Keratinocyte (primary cell): ENCODE measurements at regions not wholly inside any gene's neighbourhood (a gene's known extent, or its start where the extent isn't known, plus 50 kb on each side); places are given as distances from the start of the nearest gene placed in this dataset.

Experiments
- DNase-seq: peaks from one replicate; pipeline ENCODE4 v3.0.0-alpha.2; 2011; ENCODE audit warnings: low read depth, missing footprints, low spot score
- FAIRE-seq: peaks from 2 replicates; lab custom pipeline; 2011; peaks lifted over from hg19 to GRCh38; lab: Jason Lieb, UNC
- H2AFZ ChIP-seq: 2 replicates; pipeline ENCODE4 v1.6.0; 2012; ENCODE audit warnings: low read length, control low read depth, inconsistent platforms; ENCODE audit not compliant: control insufficient read depth
- H3K27ac ChIP-seq: 2 replicates; pipeline ENCODE4 v1.5.1; 2011; ENCODE audit warnings: low read length; ENCODE audit not compliant: control insufficient read depth, insufficient read depth
- H3K27me3 ChIP-seq: 3 replicates; pipeline ENCODE4 v1.6.0; 2011; ENCODE audit warnings: low read length; ENCODE audit not compliant: control insufficient read depth, insufficient read depth; ENCODE audit errors: extremely low read depth
- H3K36me3 ChIP-seq, 2 experiments: 2 replicates in 1 of 2; 3 replicates in 1 of 2; pipeline ENCODE4 v1.5.1; 2011; ENCODE audit warnings: low read length in 2 of 2, mild to moderate bottlenecking in 1 of 2; ENCODE audit not compliant: control insufficient read depth in 2 of 2, insufficient read depth in 2 of 2; ENCODE audit errors: extremely low read depth in 1 of 2
- H3K4me1 ChIP-seq: 3 replicates; pipeline ENCODE4 v1.5.1; 2011; ENCODE audit warnings: low read length; ENCODE audit not compliant: control insufficient read depth, insufficient read depth; ENCODE audit errors: extremely low read depth
- H3K4me2 ChIP-seq: 3 replicates; pipeline ENCODE4 v1.6.0; 2011; ENCODE audit warnings: low read depth, low read length; ENCODE audit not compliant: control insufficient read depth, insufficient read depth; ENCODE audit errors: extremely low read depth
- H3K4me3 ChIP-seq, 3 experiments: fragments of 200-600 bp in 1 of 3; sonication (generic) in 1 of 3; 2 replicates in 2 of 3; 3 replicates in 1 of 3; pipeline ENCODE4 v1.5.1; 2011 to 2016; ENCODE audit warnings: low read length in 3 of 3, mild to moderate bottlenecking in 3 of 3, control low read depth in 2 of 3, inconsistent platforms in 1 of 3, low read depth in 1 of 3, mixed read lengths in 1 of 3, mixed run types in 1 of 3, moderate library complexity in 1 of 3; ENCODE audit not compliant: control insufficient read depth in 2 of 3, insufficient read depth in 2 of 3; ENCODE audit errors: extremely low read depth in 1 of 3
- H3K79me2 ChIP-seq: 2 replicates; pipeline ENCODE4 v1.6.0; 2012; ENCODE audit warnings: low read length; ENCODE audit not compliant: control insufficient read depth, insufficient read depth
- H3K9ac ChIP-seq: 3 replicates; pipeline ENCODE4 v1.6.0; 2011; ENCODE audit warnings: low read length; ENCODE audit not compliant: control insufficient read depth, insufficient read depth; ENCODE audit errors: extremely low read depth
- H3K9me1 ChIP-seq: 3 replicates; pipeline ENCODE4 v1.6.0; 2011; ENCODE audit warnings: low read length; ENCODE audit not compliant: control insufficient read depth, insufficient read depth; ENCODE audit errors: extremely low read depth
- H3K9me3 ChIP-seq: 2 replicates; pipeline ENCODE4 v1.5.1; 2012; ENCODE audit warnings: low read depth, low read length; ENCODE audit not compliant: control insufficient read depth
- H4K20me1 ChIP-seq: 3 replicates; pipeline ENCODE4 v1.6.0; 2011; ENCODE audit warnings: low read length; ENCODE audit not compliant: control insufficient read depth, insufficient read depth; ENCODE audit errors: extremely low read depth
- CTCF ChIP-seq, 3 experiments: IDR thresholded peaks in 1 of 3; conservative IDR thresholded peaks in 1 of 3; optimal IDR thresholded peaks in 1 of 3; 2 replicates in 2 of 3; 3 replicates in 1 of 3; pipeline versions ENCODE3 to v1.5.1; 2011; ENCODE audit warnings: low read length in 3 of 3, mild to moderate bottlenecking in 3 of 3, moderate library complexity in 2 of 3, control low read depth in 1 of 3, inconsistent platforms in 1 of 3; ENCODE audit not compliant: insufficient read depth in 2 of 3; ENCODE audit errors: extremely low read depth in 1 of 3
- EZH2 ChIP-seq: IDR thresholded peaks from one replicate; pipeline ENCODE4 v1.6.1; 2012; ENCODE audit warnings: inconsistent platforms, mild to moderate bottlenecking, low read length, moderate library complexity
- dilution Hi-C: fragments of 300-500 bp; cut with MboI; formaldehyde crosslinking; loops from one replicate; pipeline ENCODE4 v1.7.0; 2020; ENCODE audit warnings: low sequenced_read_pairs; ENCODE audit not compliant: extremely low pct_ligation_motif_present

- dilution Hi-C loops, result no loop called here
Measured at GRCh38 chr2:5521461-5521860, 170.7 kb upstream of the SOX11 start.

GRCh38 chr2:5524551-5524950 is 167.6 kb upstream of the SOX11 start:
- Histone ChIP-seq H3K4me3 (no peak overlapping the region), H3K4me1 (no peaks in the 10 kb centered on the region), H3K9me1 (no peaks in the 10 kb centered on the region), H3K27me3 (no peaks in the 10 kb centered on the region), H2AFZ (no peak overlapping the region), H3K4me2 (no peak overlapping the region), H3K9ac (no peak overlapping the region), H3K27ac (no peak overlapping the region), H3K9me3 (peaks cover 2% of the 10 kb centered on the region), H3K79me2 (no peaks in the 10 kb centered on the region), H4K20me1 (no peaks in the 10 kb centered on the region), H3K36me3 (no peaks in the 10 kb centered on the region)
- dilution Hi-C loops, result no loop called here
- FAIRE-seq, result no peak
- DNase-seq, result no peak
- TF ChIP-seq CTCF (optimal IDR thresholded peaks at IDR 0.05 in 1 of 3, IDR thresholded peaks at IDR 0.05 in 1 of 3, conservative IDR thresholded peaks at IDR 0.05 in 1 of 3; ENCODE audit: extremely low read depth in 1 of 3, insufficient read depth in 2 of 3, low read length in 3 of 3) (no peak), EZH2 (no peak)

More at GRCh38 chr2:5521461-5521860, 170.7 kb upstream of the SOX11 start:
- Histone ChIP-seq H3K9ac (no peak overlapping the region), H3K27me3 (no peaks in the 10 kb centered on the region), H3K27ac (no peak overlapping the region), H3K4me1 (no peaks in the 10 kb centered on the region), H3K79me2 (no peaks in the 10 kb centered on the region), H2AFZ (no peak overlapping the region), H3K4me3 (no peak overlapping the region), H3K36me3 (no peaks in the 10 kb centered on the region), H4K20me1 (no peaks in the 10 kb centered on the region), H3K9me3 (peaks cover 4% of the 10 kb centered on the region), H3K9me1 (no peaks in the 10 kb centered on the region), H3K4me2 (no peak overlapping the region)
- TF ChIP-seq EZH2, result no peak
- TF ChIP-seq CTCF (optimal IDR thresholded peaks at IDR 0.05 in 1 of 3, IDR thresholded peaks at IDR 0.05 in 1 of 3, conservative IDR thresholded peaks at IDR 0.05 in 1 of 3; ENCODE audit: extremely low read depth in 1 of 3, insufficient read depth in 2 of 3, low read length in 3 of 3), result no peak
- no peak for DNase-seq
- FAIRE-seq, result no peak
